SIG-M5 treated with dmso at 0.1 percent for 504 hours (cell line): ENCODE measurements at regions not wholly inside any gene's neighbourhood (a gene's known extent, or its start where the extent isn't known, plus 50 kb on each side); places are given as distances from the start of the nearest gene placed in this dataset.
"Not testable (repeated sequence)": the region's sequence is repeated elsewhere in the genome, so short reads cannot be mapped to it uniquely, and the experiment has no call there.

Experiments
- DNase-seq: peaks from one replicate; lab custom pipeline; 2025; ENCODE audit not compliant: unreplicated experiment; lab: John Stamatoyannopoulos, UW

- DNase-seq: no peak
Measured at GRCh38 chrX:44096666-44097065, 123.5 kb upstream of the NDP start.

- DNase-seq: no peak
Measured at GRCh38 chrX:44094821-44095530, 121.8 kb upstream of the NDP start.

GRCh38 chrX:44093431-44093830, 120.2 kb upstream of the NDP start:
- DNase-seq: no peak

GRCh38 chrX:44092778-44093177, 119.6 kb upstream of the NDP start:
- DNase-seq: no peak

- no peak for DNase-seq
Measured at GRCh38 chrX:44088510-44089144, 115.4 kb upstream of the NDP start.

- DNase-seq: no peak
Measured at GRCh38 chrX:44085209-44085608, 112.0 kb upstream of the NDP start.

GRCh38 chrX:44082829-44083228, 109.6 kb upstream of the NDP start:
- DNase-seq: no peak

GRCh38 chrX:44080083-44080482, 106.9 kb upstream of the NDP start:
- no peak for DNase-seq

- no peak for DNase-seq
Measured at GRCh38 chrX:44072631-44073030, 99.4 kb upstream of the NDP start.

- DNase-seq: no peak
Measured at GRCh38 chrX:44071847-44072551, 98.8 kb upstream of the NDP start.

GRCh38 chrX:44071070-44071645, 98.0 kb upstream of the NDP start:
- DNase-seq: no peak

- no peak for DNase-seq
Measured at GRCh38 chrX:44068043-44068442, 94.9 kb upstream of the NDP start.

GRCh38 chrX:44063606-44064005, 90.4 kb upstream of the NDP start:
- no peak for DNase-seq

GRCh38 chrX:44062840-44063239, 89.7 kb upstream of the NDP start:
- peak; percentile 22 for DNase-seq

GRCh38 chrX:44061968-44062614, 88.9 kb upstream of the NDP start:
- no peak for DNase-seq

- no peak for DNase-seq
Measured at GRCh38 chrX:44060221-44060620, 87.0 kb upstream of the NDP start.

GRCh38 chrX:44058339-44058738, 85.1 kb upstream of the NDP start:
- no peak for DNase-seq

GRCh38 chrX:44055638-44056037, 82.4 kb upstream of the NDP start:
- DNase-seq: no peak

GRCh38 chrX:44054863-44055601, 81.8 kb upstream of the NDP start:
- DNase-seq: no peak

GRCh38 chrX:44045106-44045505, 71.9 kb upstream of the NDP start:
- DNase-seq: not testable (repeated sequence)

GRCh38 chrX:44043496-44043895, 70.3 kb upstream of the NDP start:
- DNase-seq: no peak
